ENCODE measurements at regions not wholly inside any gene's neighbourhood (a gene's known extent, or its start where the extent isn't known, plus 50 kb on each side); places are given as distances from the start of the nearest gene placed in this dataset.

DNA sequence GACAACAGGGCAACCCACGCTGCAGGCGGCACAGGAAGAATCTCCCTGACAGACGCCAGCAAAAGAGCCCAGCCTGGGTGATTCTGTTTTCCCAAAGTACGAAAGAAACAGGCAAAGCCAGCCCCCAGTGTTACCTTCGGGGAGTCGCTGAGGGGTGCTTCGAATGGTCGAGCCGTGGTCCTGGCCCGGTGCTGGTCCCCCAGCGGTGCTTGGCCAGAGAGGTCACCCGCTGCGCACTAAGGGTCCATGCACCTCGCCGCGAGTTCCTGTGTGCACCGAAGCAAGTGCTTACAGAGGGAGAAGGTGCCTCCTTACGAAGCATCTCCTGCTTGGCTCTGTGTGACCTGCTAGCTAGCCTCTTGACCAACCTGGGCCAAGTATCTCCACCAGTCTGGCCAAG is 77.1 kb downstream of the HMX1 start:
- H2BK5ac ChIP-seq (ENCODE audit: low read depth, low read length): no peak overlapping the region
- no peak overlapping the region for H2BK20ac ChIP-seq (ENCODE audit: low read length)
- H3K4ac ChIP-seq (replicated peaks; ENCODE audit: insufficient read length, low read depth, low read length): no peak overlapping the region
- H3K9me3 ChIP-seq (ENCODE audit: insufficient read depth in 2 of 2, low read depth in 1 of 2, low read length in 1 of 2): no peaks in the 10 kb centered on the region
- POLR2A ChIA-PET (ENCODE audit: partially characterized antibody): no interaction called here
- H3K14ac ChIP-seq (ENCODE audit: insufficient read length): no peak overlapping the region
- 85% methylated on average over 17 of the region's 18 CpGs; no CpG with 5 or more reads in 1 of the 2 experiments for WGBS, 2 experiments (ENCODE audit: extremely low coverage in 1 of 2, insufficient coverage in 1 of 2, insufficient read length in 1 of 2, insufficient replicate concordance in 2 of 2, low coverage in 1 of 2, low lambda C conversion rate in 2 of 2, missing lambda C conversion rate in 1 of 2)
- FAIRE-seq (no peak), DNase-seq (ENCODE audit: low read depth in 1 of 2, low spot score in 2 of 2) (no peak)
- H3K79me2 ChIP-seq (ENCODE audit: control insufficient read depth in 1 of 2, insufficient read depth in 2 of 2, low read length in 2 of 2): no peaks in the 10 kb centered on the region
- H3K36me3 ChIP-seq (ENCODE audit: control insufficient read depth in 2 of 4, insufficient read depth in 4 of 4, low read length in 3 of 4): no peaks in the 10 kb centered on the region
- H3K4me1 ChIP-seq (replicated peaks in 1 of 4; ENCODE audit: control insufficient read depth in 3 of 4, insufficient read depth in 4 of 4, low read length in 3 of 4): no peaks in the 10 kb centered on the region; a peak in 1 of 7 replicates
- H3K56ac ChIP-seq (replicated peaks; ENCODE audit: insufficient read length, low read depth, low read length): no peak overlapping the region
- H3K27ac ChIP-seq (ENCODE audit: low read depth, low read length): no peak overlapping the region
- no peak overlapping the region for H3K9ac ChIP-seq (replicated peaks in 1 of 4; ENCODE audit: extremely low read depth in 1 of 4, low read depth in 3 of 4, low read length in 3 of 4)
- H4K91ac ChIP-seq (replicated peaks; ENCODE audit: insufficient read length, low read length): no peak overlapping the region
- H3K23ac ChIP-seq (ENCODE audit: insufficient read length): no peak overlapping the region
- H2AFZ ChIP-seq (ENCODE audit: low read length): no peak overlapping the region
- no peak overlapping the region for H3K4me2 ChIP-seq (ENCODE audit: insufficient read depth in 1 of 2, low read depth in 2 of 2, low read length in 2 of 2)
- H3K27me3 ChIP-seq (replicated peaks in 1 of 4; ENCODE audit: control insufficient read depth in 3 of 4, extremely low read depth in 1 of 4, insufficient read depth in 3 of 4, low read length in 3 of 4): no peaks in the 10 kb centered on the region; a peak in 1 of 7 replicates
- H3K4me3 ChIP-seq (ENCODE audit: extremely low read depth in 1 of 4, insufficient read depth in 2 of 4, low read depth in 3 of 4, low read length in 4 of 4): no peak overlapping the region
- H3K23me2 ChIP-seq (ENCODE audit: low read depth, low read length): peaks cover 2% of the 10 kb centered on the region; the same call in 1 of the 2 replicates
- no peak overlapping the region for H4K5ac ChIP-seq (ENCODE audit: insufficient read length, low read depth, low read length)
- no peak overlapping the region; the same call in 1 of the 2 replicates for H4K8ac ChIP-seq (ENCODE audit: extremely low read depth, insufficient read depth, low read length)
- no peak overlapping the region for H2BK15ac ChIP-seq (ENCODE audit: low read length)
- CTCF ChIA-PET (ENCODE audit: partially characterized antibody): interaction anchor here (0.7 kb wide), 1 partner anchor 23 kb away, joined by 3 read pairs; no protein-coding TSS in a partner anchor
- H3K18ac ChIP-seq (ENCODE audit: extremely low read depth, low read length): no peak overlapping the region
- H2BK12ac ChIP-seq (ENCODE audit: low read depth, low read length): no peak overlapping the region
- no peak overlapping the region for H2BK120ac ChIP-seq (replicated peaks; ENCODE audit: low read depth, low read length)
- H4K20me1 ChIP-seq (replicated peaks in 1 of 2; ENCODE audit: control insufficient read depth in 1 of 2, insufficient read depth in 2 of 2, low read length in 2 of 2): peaks cover 0 to 10% of the 10 kb centered on the region in 2 experiments
- no peaks in the 10 kb centered on the region for H3K79me1 ChIP-seq (ENCODE audit: low read depth, low read length)
- H2AK5ac ChIP-seq (ENCODE audit: low read depth, low read length): no peak overlapping the region
- TF ChIP-seq, protein P1, sequence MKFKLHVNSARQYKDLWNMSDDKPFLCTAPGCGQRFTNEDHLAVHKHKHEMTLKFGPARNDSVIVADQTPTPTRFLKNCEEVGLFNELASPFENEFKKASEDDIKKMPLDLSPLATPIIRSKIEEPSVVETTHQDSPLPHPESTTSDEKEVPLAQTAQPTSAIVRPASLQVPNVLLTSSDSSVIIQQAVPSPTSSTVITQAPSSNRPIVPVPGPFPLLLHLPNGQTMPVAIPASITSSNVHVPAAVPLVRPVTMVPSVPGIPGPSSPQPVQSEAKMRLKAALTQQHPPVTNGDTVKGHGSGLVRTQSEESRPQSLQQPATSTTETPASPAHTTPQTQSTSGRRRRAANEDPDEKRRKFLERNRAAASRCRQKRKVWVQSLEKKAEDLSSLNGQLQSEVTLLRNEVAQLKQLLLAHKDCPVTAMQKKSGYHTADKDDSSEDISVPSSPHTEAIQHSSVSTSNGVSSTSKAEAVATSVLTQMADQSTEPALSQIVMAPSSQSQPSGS (IDR thresholded peaks at IDR 0.05; ENCODE audit: low read length): no peak
- TF ChIP-seq CBX8 (IDR thresholded peaks at IDR 0.05; ENCODE audit: borderline replicate concordance, low read depth, low read length) (no peak), POU5F1 (IDR thresholded peaks at IDR 0.05; ENCODE audit: low read depth, low read length) (no peak), CHD2 (IDR thresholded peaks at IDR 0.05; ENCODE audit: low read length) (no peak), TAF1 (IDR thresholded peaks at IDR 0.05; ENCODE audit: low read depth, low read length) (no peak), RAD21 (IDR thresholded peaks at IDR 0.05 in 1 of 2, conservative IDR thresholded peaks at IDR 0.05 in 1 of 2; ENCODE audit: low read depth in 2 of 2, low read length in 2 of 2) (no peak), SP2 (IDR thresholded peaks at IDR 0.05; ENCODE audit: low read length) (no peak)
- TF ChIP-seq, protein P2, sequence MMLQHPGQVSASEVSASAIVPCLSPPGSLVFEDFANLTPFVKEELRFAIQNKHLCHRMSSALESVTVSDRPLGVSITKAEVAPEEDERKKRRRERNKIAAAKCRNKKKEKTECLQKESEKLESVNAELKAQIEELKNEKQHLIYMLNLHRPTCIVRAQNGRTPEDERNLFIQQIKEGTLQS (IDR thresholded peaks at IDR 0.05; ENCODE audit: insufficient read depth, low read depth, low read length): no peak

All from H1 (cell line).